Activated CD8-positive, alpha-beta T cell treated with anti-CD3 and anti-CD28 coated beads, Interleukin-2, amount 10 ng/mL, durations not matched to agents 7 days and 5 days (primary cell): ENCODE measurements at regions not wholly inside any gene's neighbourhood (a gene's known extent, or its start where the extent isn't known, plus 50 kb on each side); places are given as distances from the start of the nearest gene placed in this dataset.

Source experiments
- ATAC-seq: fragments of 150-1000 bp; cut with Tn5 transposase; one replicate; pipeline ENCODE4 v1.10.0; 2021; ENCODE audit warnings: moderate library complexity
- CTCF ChIA-PET: fragments of 350-600 bp; sonication (Branson Sonifier 250); formaldehyde crosslinking; loops from one replicate; lab custom pipeline; 2021; ENCODE audit warnings: antibody characterized with exemption; lab: Charles Lee
- POLR2A ChIA-PET: fragments of 350-600 bp; sonication (Branson Sonifier 250); formaldehyde crosslinking; loops from one replicate; lab custom pipeline; 2021; ENCODE audit warnings: antibody characterized with exemption; lab: Charles Lee
- DNase-seq: peaks from one replicate; pipeline ENCODE4 v3.0.0-alpha.2; 2020
- H3K27ac Mint-ChIP-seq: one replicate; pipeline ENCODE4 v1.8.0; 2021; ENCODE audit warnings: mild to moderate bottlenecking, mixed read lengths
- H3K27me3 Mint-ChIP-seq: one replicate; pipeline ENCODE4 v1.8.0; 2021; ENCODE audit warnings: low read depth, mixed read lengths
- H3K36me3 Mint-ChIP-seq: one replicate; pipeline ENCODE4 v1.8.0; 2021; ENCODE audit warnings: low read depth, mixed read lengths
- H3K4me1 Mint-ChIP-seq: one replicate; pipeline ENCODE4 v1.8.0; 2021; ENCODE audit warnings: low read depth, mixed read lengths
- H3K4me3 Mint-ChIP-seq: one replicate; pipeline ENCODE4 v1.8.0; 2021; ENCODE audit warnings: mild to moderate bottlenecking, mixed read lengths
- H3K9me3 Mint-ChIP-seq: one replicate; pipeline ENCODE4 v1.8.0; 2022; ENCODE audit warnings: mixed read lengths; ENCODE audit not compliant: insufficient read depth

- DNase-seq (no peak), ATAC-seq (no peak)
- H3K36me3 Mint-ChIP-seq = no peaks in the 10 kb centered on the region
- POLR2A ChIA-PET = no interaction called here
- H3K4me1 Mint-ChIP-seq = no peaks in the 10 kb centered on the region
- no peak overlapping the region for H3K4me3 Mint-ChIP-seq
- CTCF ChIA-PET = no interaction called here
- no peaks in the 10 kb centered on the region for H3K27me3 Mint-ChIP-seq
- no peak overlapping the region for H3K27ac Mint-ChIP-seq
- H3K9me3 Mint-ChIP-seq = no peaks in the 10 kb centered on the region
Observed at GRCh38 chr10:90396721-90397120, 461.1 kb downstream of the HTR7 start.

- no peaks in the 10 kb centered on the region for H3K27me3 Mint-ChIP-seq
- DNase-seq (no peak), ATAC-seq (no peak)
- H3K27ac Mint-ChIP-seq = no peak overlapping the region
- ChIA-PET CTCF (no interaction called here), POLR2A (no interaction called here)
- H3K4me3 Mint-ChIP-seq = no peak overlapping the region
- H3K4me1 Mint-ChIP-seq = no peaks in the 10 kb centered on the region
- H3K36me3 Mint-ChIP-seq = no peaks in the 10 kb centered on the region
- H3K9me3 Mint-ChIP-seq = no peaks in the 10 kb centered on the region
Observed at GRCh38 chr10:90398566-90398965, 459.3 kb downstream of the HTR7 start.

GRCh38 chr10:90399782-90400181 lies 458.1 kb downstream of the HTR7 start:
- no peak for ATAC-seq

GRCh38 chr10:90403211-90404000 lies 454.4 kb downstream of the HTR7 start:
- Mint-ChIP-seq H3K4me3 (no peak overlapping the region), H3K4me1 (no peaks in the 10 kb centered on the region), H3K27me3 (no peaks in the 10 kb centered on the region), H3K9me3 (no peaks in the 10 kb centered on the region), H3K36me3 (no peaks in the 10 kb centered on the region), H3K27ac (no peak overlapping the region)
- ChIA-PET CTCF (no interaction called here), POLR2A (no interaction called here)
- ATAC-seq (no peak), DNase-seq (no peak)

More at GRCh38 chr10:90399782-90400181, 458.1 kb downstream of the HTR7 start:
- Mint-ChIP-seq H3K4me1 (no peaks in the 10 kb centered on the region), H3K9me3 (no peaks in the 10 kb centered on the region), H3K27me3 (no peaks in the 10 kb centered on the region), H3K4me3 (no peak overlapping the region), H3K36me3 (no peaks in the 10 kb centered on the region), H3K27ac (no peak overlapping the region)
- ChIA-PET CTCF (no interaction called here), POLR2A (no interaction called here)
- DNase-seq = no peak

GRCh38 chr10:90407131-90407530 lies 450.7 kb downstream of the HTR7 start:
- CTCF ChIA-PET = no interaction called here
- Mint-ChIP-seq H3K4me1 (no peaks in the 10 kb centered on the region), H3K27ac (no peak overlapping the region), H3K4me3 (no peak overlapping the region), H3K36me3 (no peaks in the 10 kb centered on the region), H3K9me3 (peaks cover 10% of the 10 kb centered on the region), H3K27me3 (no peaks in the 10 kb centered on the region)
- DNase-seq (no peak), ATAC-seq (no peak)
- POLR2A ChIA-PET = no interaction called here

- no peaks in the 10 kb centered on the region for H3K4me1 Mint-ChIP-seq
- CTCF ChIA-PET = no interaction called here
- no peak for DNase-seq
- H3K27ac Mint-ChIP-seq = no peak overlapping the region
- peaks cover 10% of the 10 kb centered on the region for H3K9me3 Mint-ChIP-seq
- no peaks in the 10 kb centered on the region for H3K27me3 Mint-ChIP-seq
- H3K36me3 Mint-ChIP-seq = no peaks in the 10 kb centered on the region
- POLR2A ChIA-PET = no interaction called here
- no peak overlapping the region for H3K4me3 Mint-ChIP-seq
- ATAC-seq = no peak
Observed at GRCh38 chr10:90407851-90408250, 450.0 kb downstream of the HTR7 start.

- H3K36me3 Mint-ChIP-seq = no peaks in the 10 kb centered on the region
- CTCF ChIA-PET = no interaction called here
- H3K4me1 Mint-ChIP-seq = no peaks in the 10 kb centered on the region
- peaks cover 10% of the 10 kb centered on the region for H3K9me3 Mint-ChIP-seq
- ATAC-seq (no peak), DNase-seq (no peak)
- no peak overlapping the region for H3K4me3 Mint-ChIP-seq
- no peaks in the 10 kb centered on the region for H3K27me3 Mint-ChIP-seq
- POLR2A ChIA-PET = no interaction called here
- no peak overlapping the region for H3K27ac Mint-ChIP-seq
Observed at GRCh38 chr10:90412582-90412981, 445.3 kb downstream of the HTR7 start.

- H3K4me3 Mint-ChIP-seq = no peak overlapping the region
- H3K27me3 Mint-ChIP-seq = no peaks in the 10 kb centered on the region
- POLR2A ChIA-PET = no interaction called here
- DNase-seq = no peak
- H3K9me3 Mint-ChIP-seq = peaks cover 10% of the 10 kb centered on the region
- no peaks in the 10 kb centered on the region for H3K36me3 Mint-ChIP-seq
- H3K27ac Mint-ChIP-seq = no peak overlapping the region
- H3K4me1 Mint-ChIP-seq = no peaks in the 10 kb centered on the region
- CTCF ChIA-PET = no interaction called here
- no peak for ATAC-seq
Observed at GRCh38 chr10:90413196-90413595, 444.6 kb downstream of the HTR7 start.

GRCh38 chr10:90414926-90415325 lies 442.9 kb downstream of the HTR7 start:
- Mint-ChIP-seq H3K9me3 (peaks cover 10% of the 10 kb centered on the region), H3K36me3 (no peaks in the 10 kb centered on the region), H3K27me3 (no peaks in the 10 kb centered on the region), H3K4me3 (no peak overlapping the region), H3K27ac (no peak overlapping the region), H3K4me1 (no peaks in the 10 kb centered on the region)
- ChIA-PET CTCF (no interaction called here), POLR2A (no interaction called here)
- no peak for DNase-seq
- ATAC-seq = no peak

- DNase-seq (no peak), ATAC-seq (no peak)
- Mint-ChIP-seq H3K4me3 (no peak overlapping the region), H3K27ac (no peak overlapping the region), H3K36me3 (no peaks in the 10 kb centered on the region), H3K4me1 (no peaks in the 10 kb centered on the region), H3K27me3 (no peaks in the 10 kb centered on the region), H3K9me3 (no peaks in the 10 kb centered on the region)
- CTCF ChIA-PET = no interaction called here
- POLR2A ChIA-PET = no interaction called here
Observed at GRCh38 chr10:90417029-90417428, 440.8 kb downstream of the HTR7 start.

GRCh38 chr10:90417476-90418210 lies 440.2 kb downstream of the HTR7 start:
- no peak for DNase-seq
- POLR2A ChIA-PET = no interaction called here
- no peaks in the 10 kb centered on the region for H3K9me3 Mint-ChIP-seq
- no peaks in the 10 kb centered on the region for H3K36me3 Mint-ChIP-seq
- H3K27me3 Mint-ChIP-seq = no peaks in the 10 kb centered on the region
- H3K4me3 Mint-ChIP-seq = no peak overlapping the region
- H3K4me1 Mint-ChIP-seq = no peaks in the 10 kb centered on the region
- CTCF ChIA-PET = no interaction called here
- no peak for ATAC-seq
- H3K27ac Mint-ChIP-seq = no peak overlapping the region

GRCh38 chr10:90418869-90419652 lies 438.8 kb downstream of the HTR7 start:
- no peak for DNase-seq
- Mint-ChIP-seq H3K9me3 (no peaks in the 10 kb centered on the region), H3K36me3 (no peaks in the 10 kb centered on the region), H3K27me3 (no peaks in the 10 kb centered on the region), H3K4me1 (no peaks in the 10 kb centered on the region), H3K27ac (no peak overlapping the region), H3K4me3 (no peak overlapping the region)
- ChIA-PET POLR2A (no interaction called here), CTCF (no interaction called here)
- no peak for ATAC-seq
